HG03139 (cell line): ENCODE measurements at regions not wholly inside any gene's neighbourhood (a gene's known extent, or its start where the extent isn't known, plus 50 kb on each side); places are given as distances from the start of the nearest gene placed in this dataset.
"Not testable (repeated sequence)": the region's sequence is repeated elsewhere in the genome, so short reads cannot be mapped to it uniquely, and the experiment has no call there.

ENCODE experiments used
- ATAC-seq: cut with Tn5 transposase; IDR thresholded peaks from one replicate; pipeline ENCODE4 v1.9.1; 2021; ENCODE audit not compliant: unreplicated experiment

GRCh38 chr5:98263084-98263483 is 510.4 kb upstream of the RGMB start:
- no peak for ATAC-seq

GRCh38 chr5:98268162-98268860 is 505.2 kb upstream of the RGMB start:
- no peak for ATAC-seq

- ATAC-seq: no peak
These were observed 497.5 kb upstream of the RGMB start for GRCh38 chr5:98275980-98276379.

- ATAC-seq: no peak
These were observed 490.9 kb upstream of the RGMB start for GRCh38 chr5:98282521-98282920.

- ATAC-seq: no peak
These were observed 481.0 kb upstream of the RGMB start for GRCh38 chr5:98292496-98292895.

GRCh38 chr5:98296426-98296825 is 477.0 kb upstream of the RGMB start:
- no peak for ATAC-seq

GRCh38 chr5:98299435-98299834 is 474.0 kb upstream of the RGMB start:
- no peak for ATAC-seq

- no peak for ATAC-seq
These were observed 471.9 kb upstream of the RGMB start for GRCh38 chr5:98301547-98301946.

- ATAC-seq: no peak
These were observed 465.7 kb upstream of the RGMB start for GRCh38 chr5:98307811-98308210.

GRCh38 chr5:98308231-98308630 is 465.2 kb upstream of the RGMB start:
- ATAC-seq: no peak

- ATAC-seq: no peak
These were observed 464.5 kb upstream of the RGMB start for GRCh38 chr5:98308960-98309359.

GRCh38 chr5:98309785-98310598 is 463.5 kb upstream of the RGMB start:
- peak; percentile 55 for ATAC-seq

GRCh38 chr5:98314292-98314691 is 459.2 kb upstream of the RGMB start:
- ATAC-seq: no peak

- no peak for ATAC-seq
These were observed 455.1 kb upstream of the RGMB start for GRCh38 chr5:98318386-98318785.

- no peak for ATAC-seq
These were observed 454.0 kb upstream of the RGMB start for GRCh38 chr5:98319299-98320011.

GRCh38 chr5:98320343-98320742 is 453.1 kb upstream of the RGMB start:
- ATAC-seq: no peak

- no peak for ATAC-seq
These were observed 452.1 kb upstream of the RGMB start for GRCh38 chr5:98321361-98321760.

GRCh38 chr5:98325187-98325586 is 448.3 kb upstream of the RGMB start:
- not testable (repeated sequence) for ATAC-seq

- ATAC-seq: no peak
These were observed 445.4 kb upstream of the RGMB start for GRCh38 chr5:98328015-98328414.

- ATAC-seq: no peak
These were observed 442.6 kb upstream of the RGMB start for GRCh38 chr5:98330871-98331270.

GRCh38 chr5:98333921-98334320 is 439.5 kb upstream of the RGMB start:
- ATAC-seq: no peak

- ATAC-seq: no peak
These were observed 438.5 kb upstream of the RGMB start for GRCh38 chr5:98334946-98335345.
